ENCODE measurements at regions not wholly inside any gene's neighbourhood (a gene's known extent, or its start where the extent isn't known, plus 50 kb on each side); places are given as distances from the start of the nearest gene placed in this dataset.

DNA sequence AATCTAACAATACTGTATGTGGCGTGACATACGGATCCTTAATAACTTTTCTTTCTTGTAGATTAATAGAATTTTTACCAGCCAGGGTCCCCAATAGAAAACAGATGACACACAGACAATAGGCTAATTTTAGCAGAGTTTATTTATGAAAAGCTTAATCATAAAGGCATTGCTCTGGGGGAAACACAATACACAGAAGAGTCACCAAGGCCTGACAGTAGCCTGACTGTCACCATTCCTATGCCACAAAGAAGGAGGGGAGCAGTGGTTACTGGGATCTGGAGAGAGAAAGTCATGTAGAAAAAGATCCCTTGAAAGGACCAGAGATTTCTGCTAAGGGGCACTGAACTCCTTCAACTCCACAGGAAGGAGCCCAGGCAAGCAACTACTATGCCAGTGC, 139.5 kb downstream of the METTL4 start:
- DNase-seq (ENCODE audit: low spot score) = no peak

DNA sequence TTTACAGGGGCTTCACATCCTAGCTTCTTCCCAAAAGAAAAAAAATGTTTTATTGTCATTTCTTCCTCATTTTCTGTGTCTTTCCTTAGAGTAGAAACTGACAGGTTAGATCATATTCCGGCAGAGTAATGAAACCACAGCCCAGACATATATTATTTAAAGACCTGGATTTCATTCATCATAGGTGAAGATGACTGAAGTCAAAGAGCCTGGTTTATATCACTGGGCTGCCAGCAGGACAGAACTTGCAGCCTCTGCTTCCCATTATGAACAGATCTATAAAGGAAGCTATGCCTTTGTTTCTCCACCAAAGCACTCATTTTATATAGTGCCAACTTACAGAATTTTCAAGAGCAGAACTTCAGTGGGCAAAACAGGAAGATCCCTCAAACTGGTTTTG, 137.9 kb downstream of the METTL4 start:
- no peak for DNase-seq (ENCODE audit: low spot score)

DNA sequence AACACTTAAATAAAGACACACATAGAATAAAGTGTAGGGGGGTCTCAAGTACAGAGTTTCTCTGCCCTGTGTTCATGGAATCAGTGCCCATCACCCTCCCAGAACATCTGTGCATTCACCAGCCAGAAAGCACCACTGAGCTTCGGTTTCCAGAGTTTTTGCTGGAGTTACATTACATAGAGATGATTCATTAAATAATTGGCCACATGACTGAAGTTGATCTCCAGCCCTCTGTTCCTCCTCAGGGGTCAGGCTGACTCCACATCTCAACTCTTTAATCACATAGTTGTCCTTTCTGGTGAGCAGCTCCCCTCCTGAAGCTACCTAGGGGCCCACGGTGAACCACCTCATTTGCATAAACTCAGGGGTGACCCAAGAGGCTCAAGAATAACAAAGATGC, 129.8 kb downstream of the METTL4 start:
- DNase-seq (ENCODE audit: low spot score) = no peak

DNA sequence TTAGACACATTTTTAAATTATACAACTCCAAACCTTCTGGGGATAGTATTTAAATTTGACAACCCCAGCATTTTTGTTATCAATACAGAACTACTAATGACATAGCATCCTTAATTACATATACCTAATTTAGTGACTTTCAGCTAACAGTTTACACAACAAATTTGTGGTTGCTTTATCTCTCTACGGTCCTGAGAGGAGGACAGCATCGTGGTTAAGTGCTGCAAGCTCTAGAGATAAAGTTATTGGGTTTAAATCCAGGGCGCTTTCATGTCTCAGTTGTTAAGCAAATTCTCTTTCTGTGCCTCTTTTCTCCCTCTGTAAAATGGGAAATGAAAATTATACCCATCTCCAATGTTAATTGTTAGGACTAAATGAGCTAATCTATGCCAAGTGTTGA, 129.3 kb downstream of the METTL4 start:
- no peak for DNase-seq (ENCODE audit: low spot score)

DNA sequence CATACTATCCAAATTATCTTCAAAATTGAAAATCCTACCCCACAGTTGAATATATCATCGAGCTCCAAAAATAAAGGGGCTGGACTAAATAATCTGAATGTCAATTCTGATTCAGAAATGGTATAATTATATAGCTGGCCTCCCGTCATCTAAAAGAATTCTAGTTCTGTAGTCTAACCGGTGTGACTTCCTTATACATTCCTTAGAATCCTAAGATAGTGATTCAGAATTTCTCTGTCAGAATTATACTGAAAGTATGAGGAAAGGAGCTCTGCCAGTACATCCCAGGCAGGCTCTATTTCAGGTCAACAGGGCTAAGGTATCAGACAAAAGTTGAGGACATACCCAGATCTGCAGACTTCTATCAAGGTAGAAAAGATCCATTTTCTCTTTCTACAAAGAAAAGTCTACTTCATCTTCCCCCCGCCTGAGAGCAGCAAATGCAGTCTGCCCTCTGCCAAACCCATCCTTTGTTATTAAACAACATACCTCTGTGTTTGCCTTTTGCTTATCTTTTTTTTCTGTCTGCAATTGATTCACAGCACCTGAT, 128.5 kb downstream of the METTL4 start:
- no peak for DNase-seq (ENCODE audit: low spot score)

DNA sequence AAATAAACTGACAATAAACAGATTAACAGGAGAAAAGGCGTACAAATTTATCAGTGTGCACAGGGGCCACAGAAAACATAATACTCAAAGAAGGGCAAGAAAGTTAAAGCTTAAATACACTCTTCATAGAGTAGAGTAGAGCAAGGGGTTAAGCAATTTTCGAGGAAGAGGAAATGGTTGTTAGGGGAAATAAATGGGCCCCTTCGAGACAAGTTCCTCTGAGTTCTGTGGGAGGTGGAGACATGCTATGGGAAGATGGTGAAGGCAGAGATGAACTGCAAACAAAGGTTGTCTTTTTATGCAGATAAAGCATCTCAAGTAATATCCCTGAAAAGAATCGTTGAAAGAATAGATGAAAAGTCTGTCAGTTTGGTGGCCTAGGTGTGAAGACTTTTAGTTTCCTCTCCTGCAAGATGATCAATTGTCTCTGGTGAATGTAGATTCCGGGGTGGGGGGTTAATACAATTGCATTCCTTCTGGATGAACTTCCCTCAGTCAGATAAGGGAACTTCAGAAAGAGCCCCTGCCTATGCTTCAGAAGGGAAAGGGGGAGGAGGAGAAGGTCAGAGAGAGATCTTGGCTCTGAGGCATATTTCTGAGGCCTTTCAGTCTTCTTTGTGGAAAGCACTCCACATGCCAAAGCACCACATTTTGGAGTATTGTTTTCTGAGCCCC, 127.0 kb downstream of the METTL4 start:
- no peak for DNase-seq (ENCODE audit: low spot score)

DNA sequence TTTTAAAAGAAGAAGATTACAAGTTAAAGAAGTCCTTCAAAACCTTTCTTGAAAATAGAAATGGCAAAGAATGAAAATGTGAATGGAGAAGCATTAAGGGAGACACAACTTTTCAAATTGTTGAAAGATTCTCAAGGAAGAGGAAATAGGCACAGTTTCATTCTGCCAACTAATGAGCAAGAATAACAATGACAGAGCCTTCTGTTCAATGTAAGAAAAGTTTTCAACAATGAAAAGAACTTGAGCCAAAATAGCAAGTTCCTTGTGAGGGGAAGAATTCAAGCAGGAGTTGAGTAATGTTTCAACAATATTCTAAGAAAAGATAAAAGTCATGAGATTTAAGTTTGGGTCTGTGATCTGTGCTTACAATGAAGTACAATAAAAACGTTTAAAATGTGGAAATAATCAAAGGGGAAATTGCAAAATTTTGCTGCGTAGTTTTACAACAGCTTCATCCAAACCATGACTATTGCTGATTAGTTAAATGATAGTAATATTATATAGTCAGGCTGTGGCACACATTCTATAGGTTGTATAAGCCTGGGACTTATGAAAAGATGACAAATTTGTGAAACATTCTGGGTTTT, 122.6 kb downstream of the METTL4 start:
- no peak for DNase-seq (ENCODE audit: low spot score)

DNA sequence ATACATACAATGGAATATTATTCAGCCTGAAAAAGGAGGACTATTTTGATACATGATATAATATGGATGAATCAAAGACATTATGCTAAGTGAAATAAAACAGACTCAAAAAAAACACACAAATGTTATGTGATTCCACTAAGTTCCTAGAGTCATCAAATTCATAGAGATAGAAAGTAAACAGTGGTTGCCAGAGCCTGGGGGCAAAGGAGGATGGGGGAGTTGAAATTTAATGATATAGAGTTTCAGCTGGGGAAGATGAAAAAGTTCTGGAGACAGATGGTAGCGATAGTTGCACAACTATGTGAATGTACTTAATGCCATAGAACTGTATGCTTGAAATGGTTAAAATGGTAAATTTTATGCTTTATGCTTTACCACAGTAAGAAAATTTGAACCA, 119.7 kb downstream of the METTL4 start:
- DNase-seq (ENCODE audit: low spot score) = no peak

DNA sequence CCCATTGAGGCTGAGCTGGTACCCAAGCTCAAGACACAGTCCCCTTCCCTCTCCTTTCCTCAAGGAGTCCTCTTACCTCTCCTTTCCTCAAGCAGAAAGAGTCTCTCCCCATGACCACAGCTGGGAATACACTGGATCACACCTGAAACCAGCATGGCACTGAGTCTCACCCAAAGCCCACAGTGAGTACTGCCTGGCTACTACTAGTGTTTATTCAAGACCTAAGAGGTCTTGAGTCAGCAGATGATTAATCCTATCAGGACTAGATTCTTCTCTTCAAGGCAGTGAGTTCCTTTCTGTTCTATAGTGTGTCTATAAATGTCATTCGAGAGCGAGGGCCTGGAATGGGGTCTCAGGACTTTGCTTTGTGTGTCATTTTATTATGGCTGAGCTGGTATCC, 111.4 kb downstream of the METTL4 start:
- DNase-seq (ENCODE audit: low spot score) = no peak

DNA sequence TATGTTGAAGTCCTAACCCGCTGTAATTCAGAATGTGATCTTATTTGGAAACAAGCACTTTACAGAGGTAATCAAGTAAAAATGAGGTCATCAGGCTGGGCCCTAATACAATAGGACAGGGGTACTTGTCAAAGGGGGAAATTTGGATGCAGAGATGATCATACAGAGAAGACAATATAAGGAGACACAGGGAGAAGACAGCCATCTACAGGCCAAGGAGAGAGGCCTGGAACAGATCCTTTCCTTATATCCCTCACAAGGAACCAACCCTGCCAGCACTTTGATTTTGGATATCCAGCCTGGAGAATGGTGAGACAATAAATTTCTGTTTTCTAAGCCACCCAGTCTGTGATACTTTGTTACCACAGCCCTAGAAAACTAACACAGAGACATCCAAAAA, 104.3 kb downstream of the METTL4 start:
- no peak for DNase-seq (ENCODE audit: low spot score)

DNA sequence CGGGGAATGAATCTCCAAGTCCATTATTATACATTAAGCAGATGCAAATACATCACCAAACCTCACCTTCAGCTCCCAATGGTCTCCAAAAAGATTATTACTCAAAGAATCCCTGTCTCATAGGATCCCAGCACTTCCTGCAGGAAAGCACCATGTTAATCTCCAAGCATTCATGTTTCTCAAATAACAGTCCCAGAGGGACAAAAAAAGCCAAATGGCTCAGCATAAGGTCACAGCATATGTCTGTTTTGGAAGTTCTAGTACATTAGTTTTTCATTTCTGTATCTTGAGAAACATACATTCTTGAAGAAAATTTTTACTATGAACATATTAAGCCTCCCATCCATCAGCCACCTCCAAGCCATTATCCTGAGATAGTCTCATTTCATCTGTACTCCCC, 103.3 kb downstream of the METTL4 start:
- DNase-seq (ENCODE audit: low spot score) = no peak

DNA sequence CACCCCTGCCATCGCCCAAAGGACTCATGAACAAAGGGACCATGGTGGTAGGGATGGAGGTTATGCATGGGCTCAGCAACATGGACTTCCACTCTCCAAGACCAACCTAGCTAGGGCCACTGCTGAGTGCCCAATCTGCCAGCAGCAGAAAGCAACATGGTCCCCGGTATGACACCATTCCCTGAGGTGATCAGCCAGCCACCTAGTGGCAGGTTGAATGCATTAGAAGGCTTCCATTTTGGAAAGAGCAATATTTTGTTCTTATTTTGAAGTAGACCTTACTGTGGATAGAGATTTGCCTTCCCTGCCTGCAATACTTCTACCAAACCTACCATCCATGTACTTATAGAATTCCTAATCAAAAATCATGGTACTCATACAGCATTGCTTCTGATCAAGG, 99.8 kb downstream of the METTL4 start:
- DNase-seq (ENCODE audit: low spot score) = no peak

DNA sequence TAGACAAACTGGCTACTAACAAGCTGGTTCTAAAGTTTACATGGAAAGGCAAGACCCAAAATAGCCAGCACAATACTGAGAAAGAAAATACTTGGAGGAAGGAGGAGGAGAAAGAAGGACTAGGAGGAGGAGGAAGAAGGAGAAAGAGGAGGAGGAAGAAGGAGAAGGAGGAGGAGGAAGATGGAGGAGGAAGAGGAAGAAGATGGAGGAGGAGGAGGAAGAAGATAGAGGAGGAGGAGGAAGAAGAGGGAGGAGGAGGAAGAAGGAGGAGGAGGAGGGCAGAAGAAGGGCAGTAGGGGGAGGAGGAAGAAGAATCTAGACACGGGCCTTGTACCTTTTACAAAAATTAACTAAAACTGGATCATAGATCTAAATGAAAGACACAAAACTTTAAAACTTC, 92.6 kb downstream of the METTL4 start:
- no peak for DNase-seq (ENCODE audit: low spot score)

DNA sequence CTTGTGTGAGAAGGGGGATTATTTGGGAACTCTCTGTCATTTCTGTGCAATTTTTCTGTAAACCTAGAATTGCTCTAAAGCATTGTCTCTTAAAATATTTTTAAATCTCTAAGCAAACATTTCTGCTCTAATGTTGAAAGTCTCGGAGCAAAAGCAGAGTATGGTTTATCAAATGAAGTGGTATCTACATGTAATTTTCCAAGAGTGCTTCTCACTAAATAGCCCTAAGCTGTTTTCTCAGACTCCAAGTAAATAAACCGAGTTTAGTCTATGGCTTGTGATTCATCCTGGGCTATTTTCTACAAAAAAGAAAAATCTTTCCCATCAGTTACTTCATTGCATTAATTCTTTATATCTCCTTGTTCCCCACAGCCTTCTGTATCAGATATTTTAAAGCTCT, 90.8 kb downstream of the METTL4 start:
- DNase-seq (ENCODE audit: low spot score) = no peak

DNA sequence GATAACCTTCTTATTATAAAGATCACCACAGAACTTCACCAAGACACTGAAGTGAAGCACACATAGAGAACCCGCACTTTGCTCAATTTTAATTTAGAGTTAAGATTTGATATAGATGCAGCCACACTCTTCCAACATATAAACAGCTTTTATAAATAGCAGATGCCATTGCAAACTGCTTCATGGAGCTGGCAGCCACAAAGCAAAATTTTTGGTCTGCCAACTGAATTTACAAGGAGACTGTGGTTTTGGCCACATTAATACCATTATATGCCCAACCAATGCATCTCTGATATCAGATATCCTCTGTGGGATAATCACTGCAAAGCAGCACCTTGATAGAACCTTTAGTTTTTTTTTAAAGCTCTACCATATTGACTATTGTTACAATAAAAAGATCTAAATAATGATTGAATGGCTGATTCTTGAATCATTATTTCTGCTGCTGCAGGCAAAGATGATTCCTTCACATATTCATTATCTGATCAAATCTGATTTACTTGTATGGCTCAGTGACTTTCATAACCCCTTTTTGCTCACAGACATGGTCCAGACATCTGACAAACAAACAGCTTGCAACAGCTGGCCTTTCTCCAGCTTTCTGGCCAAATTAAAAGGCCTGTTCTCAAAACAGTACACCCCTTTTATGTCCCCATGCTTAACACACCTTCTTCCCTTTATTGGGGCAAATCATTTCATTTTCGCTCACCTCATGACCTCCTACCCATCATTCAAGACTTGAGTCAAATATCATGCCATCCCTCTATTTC, 88.4 kb downstream of the METTL4 start:
- no peak for DNase-seq (ENCODE audit: low spot score)

DNA sequence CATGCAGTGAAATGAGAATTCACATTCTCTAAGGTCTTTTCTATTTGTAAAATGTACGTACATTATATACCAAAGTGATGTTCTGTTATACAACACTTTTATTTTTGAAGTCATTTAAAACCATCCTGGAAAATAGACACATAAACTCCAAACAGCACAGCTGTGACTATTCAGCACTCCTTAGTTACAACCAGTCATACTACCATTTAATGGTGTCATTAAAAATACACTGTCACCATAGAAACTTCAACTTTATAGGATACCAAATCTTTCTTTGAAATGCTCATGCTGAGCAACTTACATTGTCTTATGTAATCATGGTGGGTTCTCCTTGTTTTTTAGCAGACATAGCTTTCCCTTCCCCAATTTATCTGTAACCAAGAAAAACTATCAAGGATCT, 85.3 kb downstream of the METTL4 start:
- DNase-seq (ENCODE audit: low spot score) = no peak

DNA sequence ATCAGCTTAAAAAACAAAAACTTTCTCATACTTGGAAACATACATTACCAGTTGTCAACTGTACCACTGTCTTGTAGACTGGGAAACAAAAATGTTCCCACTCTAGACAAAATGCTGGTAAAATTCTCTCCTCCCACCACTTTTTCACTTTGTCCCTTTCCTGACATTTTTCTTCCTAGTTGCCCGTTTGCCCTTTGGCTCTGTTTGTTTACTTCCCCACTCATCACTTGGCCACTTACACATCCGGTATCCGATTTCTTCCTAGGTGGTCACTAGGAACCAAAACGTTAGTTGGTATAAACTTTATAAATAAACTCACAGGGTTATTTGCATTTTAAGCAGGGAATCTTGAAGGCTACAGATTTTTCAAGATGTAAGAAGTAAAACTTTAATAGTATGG, 84.9 kb downstream of the METTL4 start:
- no peak for DNase-seq (ENCODE audit: low spot score)
